Upper lobe of right lung (tissue), 1 donor: ENCODE measurements at regions not wholly inside any gene's neighbourhood (a gene's known extent, or its start where the extent isn't known, plus 50 kb on each side); places are given as distances from the start of the nearest gene placed in this dataset.

Experiments used
- ATAC-seq: fragments of 200-7000 bp; cut with Tn5 transposase; one replicate; pipeline ENCODE4 v1.9.1; 2020; ENCODE audit warnings: mild to moderate bottlenecking, moderate library complexity
- DNase-seq: peaks from one replicate; pipeline ENCODE4 v3.0.0-alpha.2; 2020
- H3K27ac ChIP-seq: fragments of 200-600 bp; one replicate; pipeline ENCODE4 v1.8.0; 2022
- H3K27me3 ChIP-seq: fragments of 200-600 bp; one replicate; pipeline ENCODE4 v1.8.0; 2022; ENCODE audit warnings: mild to moderate bottlenecking
- H3K36me3 ChIP-seq: fragments of 200-600 bp; one replicate; pipeline ENCODE4 v1.8.0; 2022
- H3K4me1 ChIP-seq: fragments of 200-600 bp; one replicate; pipeline ENCODE4 v1.8.0; 2022
- H3K4me3 ChIP-seq: fragments of 200-600 bp; one replicate; pipeline ENCODE4 v1.8.0; 2022; ENCODE audit warnings: mild to moderate bottlenecking
- H3K9me3 ChIP-seq: fragments of 200-600 bp; one replicate; pipeline ENCODE4 v1.8.0; 2022
- CTCF ChIP-seq: fragments of 200-600 bp; IDR thresholded peaks from one replicate; pipeline ENCODE4 v1.8.0; 2022; ENCODE audit warnings: antibody characterized with exemption
- intact Hi-C: fragments of 100-400 bp; cut with DNase I; formaldehyde crosslinking; loops from one replicate; pipeline ENCODE4 v1.11.0; 2022
- donor health status: DM: no; HTN: yes; CAD: no; lungs with severe emphysema.

DNA sequence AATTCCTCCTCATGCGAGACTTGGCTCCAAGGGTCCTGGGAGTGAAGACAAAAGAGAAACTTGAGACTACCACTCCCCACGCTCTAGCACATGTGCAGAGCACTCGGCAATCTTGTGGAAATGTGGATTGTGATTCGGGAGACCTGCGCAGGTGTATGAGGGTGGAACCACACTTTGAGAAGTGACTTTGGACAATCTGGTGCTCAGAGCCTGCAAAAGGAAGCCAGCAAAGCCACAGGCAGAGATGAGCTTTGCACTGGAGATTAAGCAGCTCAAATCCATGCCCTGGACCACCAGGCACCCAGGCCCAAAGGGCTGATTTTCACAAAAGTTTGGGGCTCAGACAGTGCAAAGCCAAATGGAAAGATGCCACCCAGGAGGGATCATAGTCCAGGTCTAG lies 162.5 kb upstream of the TSHZ3 start:
- no peak for DNase-seq
- Histone ChIP-seq H3K27me3 (no peaks in the 10 kb centered on the region), H3K27ac (no peak overlapping the region), H3K9me3 (no peaks in the 10 kb centered on the region), H3K4me1 (no peaks in the 10 kb centered on the region), H3K36me3 (no peaks in the 10 kb centered on the region), H3K4me3 (no peak overlapping the region)
- no peak for TF ChIP-seq CTCF
- intact Hi-C loops = no loop called here
- ATAC-seq = no peak

DNA sequence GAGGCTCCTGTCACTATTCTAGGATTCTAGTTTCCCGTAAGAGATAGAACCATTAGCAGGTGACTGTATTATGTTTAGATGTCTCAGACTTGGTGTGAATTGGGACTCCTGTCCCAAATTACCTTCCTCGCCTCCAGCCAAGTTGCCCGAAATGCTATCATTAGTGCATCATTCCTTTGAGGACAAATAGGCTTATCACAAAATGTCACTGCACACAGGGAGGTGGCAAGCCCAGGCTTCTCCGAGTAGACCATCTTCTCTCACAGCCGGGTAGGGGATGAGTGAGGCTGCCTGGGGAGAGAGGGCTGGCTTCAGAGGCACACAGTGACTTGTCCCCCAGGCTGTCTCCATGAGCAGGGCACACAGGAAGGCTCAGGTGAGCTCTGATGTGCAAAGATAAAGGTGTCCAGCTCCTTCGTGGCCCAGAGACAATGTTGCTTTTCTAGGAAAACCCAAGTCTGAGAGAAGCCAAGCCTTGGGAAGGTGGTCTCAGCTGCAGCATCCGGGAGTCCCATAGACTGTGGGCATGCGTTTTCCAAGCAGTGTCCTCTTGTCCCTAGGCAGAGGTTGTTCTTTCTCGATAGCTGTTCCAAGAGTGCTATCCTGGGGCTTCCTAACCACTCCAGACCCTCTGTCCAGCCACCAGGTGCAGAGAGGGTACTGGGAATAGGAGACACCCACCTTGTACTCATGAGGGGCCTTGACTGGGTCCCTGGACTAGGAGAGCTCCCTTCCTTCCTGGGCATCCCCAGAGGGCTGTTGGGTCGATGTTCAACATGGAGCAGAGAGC lies 163.1 kb upstream of the TSHZ3 start:
- no peaks in the 10 kb centered on the region for H3K9me3 ChIP-seq
- H3K36me3 ChIP-seq = no peaks in the 10 kb centered on the region
- intact Hi-C loops = no loop called here

DNA sequence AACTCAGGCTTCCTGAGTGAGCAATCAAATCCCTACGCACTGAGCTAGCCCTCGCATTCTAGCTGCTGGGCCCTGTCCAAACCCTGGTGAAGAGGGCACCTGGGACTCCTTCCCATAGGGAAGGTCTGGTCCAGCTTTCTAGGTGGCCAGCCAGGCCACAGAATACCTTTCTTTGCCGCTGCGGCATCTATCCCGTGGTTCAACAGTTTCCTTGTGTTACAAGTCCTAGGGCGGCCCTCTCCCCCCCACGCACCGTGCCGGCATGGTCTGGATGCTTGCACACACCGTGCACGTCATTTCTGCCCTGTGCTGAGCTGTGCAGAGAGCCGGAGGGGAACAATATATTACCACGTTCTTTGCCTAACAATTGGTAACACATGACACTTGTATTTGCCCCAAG lies 164.6 kb upstream of the TSHZ3 start:
- intact Hi-C loops = no loop called here
- Histone ChIP-seq H3K9me3 (no peaks in the 10 kb centered on the region), H3K27me3 (no peaks in the 10 kb centered on the region), H3K27ac (no peak overlapping the region), H3K36me3 (no peaks in the 10 kb centered on the region), H3K4me1 (no peaks in the 10 kb centered on the region), H3K4me3 (no peak overlapping the region)
- no peak for TF ChIP-seq CTCF
- DNase-seq (no peak), ATAC-seq (no peak)

More for the DNA sequence above, 163.1 kb upstream of the TSHZ3 start:
- Histone ChIP-seq H3K27me3 (no peaks in the 10 kb centered on the region), H3K4me3 (no peak overlapping the region), H3K4me1 (no peaks in the 10 kb centered on the region), H3K27ac (no peak overlapping the region)
- TF ChIP-seq CTCF = no peak
- ATAC-seq (no peak), DNase-seq (no peak)

DNA sequence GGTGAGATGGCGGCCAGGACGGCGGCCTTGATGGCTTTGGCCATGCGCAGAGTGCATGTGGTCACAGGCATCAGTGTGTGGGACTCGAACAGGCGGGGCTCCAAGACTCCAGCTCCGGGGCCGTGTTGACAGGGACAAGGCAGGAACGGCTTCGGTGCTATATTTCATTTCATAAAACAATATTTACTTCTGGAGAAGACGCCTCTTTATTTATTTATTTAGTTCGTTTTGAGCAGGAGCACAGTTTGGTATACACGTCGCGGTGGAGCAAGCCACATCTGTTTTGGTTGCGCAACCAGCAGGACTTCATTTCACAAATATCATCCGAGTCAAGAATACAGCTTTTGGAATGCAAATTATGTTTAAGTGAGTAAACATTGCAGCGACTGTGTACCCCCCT lies 166.7 kb upstream of the TSHZ3 start:
- intact Hi-C loops = no loop called here

GRCh38 chr19:31516756-31517155 lies 167.5 kb upstream of the TSHZ3 start:
- no peak overlapping the region for H3K27ac ChIP-seq
- TF ChIP-seq CTCF = no peak
- H3K36me3 ChIP-seq = no peaks in the 10 kb centered on the region
- H3K27me3 ChIP-seq = no peaks in the 10 kb centered on the region
- H3K4me1 ChIP-seq = no peaks in the 10 kb centered on the region
- DNase-seq (no peak), ATAC-seq (no peak)
- intact Hi-C loops = no loop called here
- H3K4me3 ChIP-seq = no peak overlapping the region
- H3K9me3 ChIP-seq = no peaks in the 10 kb centered on the region

More for the DNA sequence above, 166.7 kb upstream of the TSHZ3 start:
- Histone ChIP-seq H3K27me3 (no peaks in the 10 kb centered on the region), H3K4me1 (no peaks in the 10 kb centered on the region), H3K9me3 (no peaks in the 10 kb centered on the region), H3K27ac (no peak overlapping the region), H3K4me3 (no peak overlapping the region), H3K36me3 (no peaks in the 10 kb centered on the region)
- ATAC-seq = no peak
- no peak for TF ChIP-seq CTCF
- DNase-seq = no peak
